Memory B cell (primary cell): ENCODE measurements at regions not wholly inside any gene's neighbourhood (a gene's known extent, or its start where the extent isn't known, plus 50 kb on each side); places are given as distances from the start of the nearest gene placed in this dataset.

Experiments used
- ATAC-seq: fragments of 150-1000 bp; cut with Tn5 transposase; 2 replicates; pipeline ENCODE4 v1.10.0; 2021; ENCODE audit warnings: low read depth, mild to moderate bottlenecking, moderate library complexity
- DNase-seq, 2 donors: peaks; one replicate each; pipeline ENCODE4 v3.0.0; 2022; ENCODE audit warnings: low spot score in 2 of 2
- H3K27ac Mint-ChIP-seq: one replicate; pipeline ENCODE4 v1.8.0; 2022; ENCODE audit warnings: mild to moderate bottlenecking, moderate library complexity, mixed read lengths
- H3K27me3 Mint-ChIP-seq: one replicate; pipeline ENCODE4 v1.8.0; 2022; ENCODE audit warnings: mixed read lengths
- H3K36me3 Mint-ChIP-seq: one replicate; pipeline ENCODE4 v1.8.0; 2022; ENCODE audit warnings: mild to moderate bottlenecking, mixed read lengths
- H3K4me1 Mint-ChIP-seq: one replicate; pipeline ENCODE4 v1.8.0; 2022; ENCODE audit warnings: mixed read lengths
- H3K4me3 Mint-ChIP-seq: one replicate; pipeline ENCODE4 v1.8.0; 2022; ENCODE audit warnings: mild to moderate bottlenecking, moderate library complexity, mixed read lengths
- H3K9me3 Mint-ChIP-seq: one replicate; pipeline ENCODE4 v1.8.0; 2022; ENCODE audit warnings: mixed read lengths

GRCh38 chr10:6912021-6912420, 331.9 kb upstream of the PRKCQ start:
- no peak for DNase-seq
- Mint-ChIP-seq H3K27ac (no peak overlapping the region), H3K36me3 (no peaks in the 10 kb centered on the region), H3K4me3 (no peak overlapping the region), H3K9me3 (peaks cover 4% of the 10 kb centered on the region), H3K4me1 (peaks cover 6% of the 10 kb centered on the region), H3K27me3 (no peaks in the 10 kb centered on the region)
- ATAC-seq, result no peak

- DNase-seq (no peak), ATAC-seq (no peak)
- Mint-ChIP-seq H3K4me3 (no peak overlapping the region), H3K4me1 (no peaks in the 10 kb centered on the region), H3K27me3 (peaks cover 2% of the 10 kb centered on the region), H3K9me3 (peaks cover 6% of the 10 kb centered on the region), H3K36me3 (peaks cover 4% of the 10 kb centered on the region), H3K27ac (no peak overlapping the region)
Measured at GRCh38 chr10:6909905-6910560, 330.0 kb upstream of the PRKCQ start.

GRCh38 chr10:6907877-6908530, 327.9 kb upstream of the PRKCQ start:
- Mint-ChIP-seq H3K27ac (no peak overlapping the region), H3K36me3 (peaks cover 4% of the 10 kb centered on the region), H3K27me3 (peaks cover 2% of the 10 kb centered on the region), H3K9me3 (peaks cover 6% of the 10 kb centered on the region), H3K4me1 (no peaks in the 10 kb centered on the region), H3K4me3 (no peak overlapping the region)
- no peak for ATAC-seq
- no peak for DNase-seq

- H3K27ac Mint-ChIP-seq, result no peak overlapping the region
- no peaks in the 10 kb centered on the region for H3K36me3 Mint-ChIP-seq
- H3K27me3 Mint-ChIP-seq, result peaks cover 9% of the 10 kb centered on the region
- no peak for ATAC-seq
- DNase-seq, result no peak
- H3K4me1 Mint-ChIP-seq, result no peaks in the 10 kb centered on the region
- H3K4me3 Mint-ChIP-seq, result no peak overlapping the region
- no peaks in the 10 kb centered on the region for H3K9me3 Mint-ChIP-seq
Measured at GRCh38 chr10:6894405-6894804, 314.3 kb upstream of the PRKCQ start.

- Mint-ChIP-seq H3K9me3 (no peaks in the 10 kb centered on the region), H3K4me1 (no peaks in the 10 kb centered on the region), H3K4me3 (no peak overlapping the region), H3K27ac (no peak overlapping the region), H3K27me3 (peaks cover 9% of the 10 kb centered on the region), H3K36me3 (no peaks in the 10 kb centered on the region)
- no peak for ATAC-seq
- DNase-seq, result no peak
Measured at GRCh38 chr10:6892864-6893263, 312.8 kb upstream of the PRKCQ start.

- no peak for ATAC-seq
- Mint-ChIP-seq H3K9me3 (no peaks in the 10 kb centered on the region), H3K27me3 (peaks cover 9% of the 10 kb centered on the region), H3K36me3 (no peaks in the 10 kb centered on the region), H3K4me3 (no peak overlapping the region), H3K27ac (no peak overlapping the region), H3K4me1 (no peaks in the 10 kb centered on the region)
- DNase-seq, result no peak
Measured at GRCh38 chr10:6891924-6892323, 311.8 kb upstream of the PRKCQ start.

- H3K9me3 Mint-ChIP-seq, result no peaks in the 10 kb centered on the region
- no peak overlapping the region for H3K4me3 Mint-ChIP-seq
- peaks cover 6% of the 10 kb centered on the region for H3K27me3 Mint-ChIP-seq
- H3K4me1 Mint-ChIP-seq, result peaks cover 7% of the 10 kb centered on the region
- H3K27ac Mint-ChIP-seq, result no peak overlapping the region
- no peaks in the 10 kb centered on the region for H3K36me3 Mint-ChIP-seq
- ATAC-seq, result no peak
- DNase-seq, result no peak
Measured at GRCh38 chr10:6889718-6890117, 309.6 kb upstream of the PRKCQ start.

- ATAC-seq, result no peak
- no peak for DNase-seq
- Mint-ChIP-seq H3K9me3 (no peaks in the 10 kb centered on the region), H3K4me3 (no peak overlapping the region), H3K36me3 (no peaks in the 10 kb centered on the region), H3K4me1 (peaks cover 12% of the 10 kb centered on the region), H3K27me3 (peaks cover 1% of the 10 kb centered on the region), H3K27ac (no peak overlapping the region)
Measured at GRCh38 chr10:6888434-6888833, 308.4 kb upstream of the PRKCQ start.

- DNase-seq (no peak), ATAC-seq (no peak)
- no peak overlapping the region for H3K27ac Mint-ChIP-seq
- H3K36me3 Mint-ChIP-seq, result no peaks in the 10 kb centered on the region
- H3K4me3 Mint-ChIP-seq, result no peak overlapping the region
- no peaks in the 10 kb centered on the region for H3K9me3 Mint-ChIP-seq
- no peaks in the 10 kb centered on the region for H3K27me3 Mint-ChIP-seq
- peaks cover 12% of the 10 kb centered on the region for H3K4me1 Mint-ChIP-seq
Measured at GRCh38 chr10:6885284-6885683, 305.2 kb upstream of the PRKCQ start.

GRCh38 chr10:6881987-6882386, 301.9 kb upstream of the PRKCQ start:
- DNase-seq (no peak), ATAC-seq (no peak)
- H3K36me3 Mint-ChIP-seq, result no peaks in the 10 kb centered on the region
- H3K27me3 Mint-ChIP-seq, result peaks cover 4% of the 10 kb centered on the region
- H3K27ac Mint-ChIP-seq, result no peak overlapping the region
- H3K9me3 Mint-ChIP-seq, result no peaks in the 10 kb centered on the region
- peaks cover 12% of the 10 kb centered on the region for H3K4me1 Mint-ChIP-seq
- no peak overlapping the region for H3K4me3 Mint-ChIP-seq

- Mint-ChIP-seq H3K9me3 (no peaks in the 10 kb centered on the region), H3K27me3 (peaks cover 13% of the 10 kb centered on the region), H3K4me3 (no peak overlapping the region), H3K27ac (no peak overlapping the region), H3K4me1 (no peaks in the 10 kb centered on the region), H3K36me3 (no peaks in the 10 kb centered on the region)
- ATAC-seq (no peak), DNase-seq (no peak)
Measured at GRCh38 chr10:6877722-6878392, 297.8 kb upstream of the PRKCQ start.

GRCh38 chr10:6877336-6877721, 297.3 kb upstream of the PRKCQ start:
- Mint-ChIP-seq H3K4me3 (no peak overlapping the region), H3K27ac (no peak overlapping the region), H3K36me3 (no peaks in the 10 kb centered on the region), H3K9me3 (no peaks in the 10 kb centered on the region), H3K27me3 (peaks cover 13% of the 10 kb centered on the region), H3K4me1 (no peaks in the 10 kb centered on the region)
- DNase-seq (no peak), ATAC-seq (no peak)

GRCh38 chr10:6875269-6875865, 295.3 kb upstream of the PRKCQ start:
- H3K27ac Mint-ChIP-seq, result no peak overlapping the region
- H3K27me3 Mint-ChIP-seq, result peaks cover 16% of the 10 kb centered on the region

GRCh38 chr10:6871128-6871527, 291.1 kb upstream of the PRKCQ start:
- DNase-seq, result no peak
- H3K4me1 Mint-ChIP-seq, result peaks cover 4% of the 10 kb centered on the region
- peaks cover 12% of the 10 kb centered on the region for H3K27me3 Mint-ChIP-seq
- peaks cover 2% of the 10 kb centered on the region for H3K9me3 Mint-ChIP-seq
- H3K36me3 Mint-ChIP-seq, result no peaks in the 10 kb centered on the region
- no peak overlapping the region for H3K27ac Mint-ChIP-seq
- no peak overlapping the region for H3K4me3 Mint-ChIP-seq
- no peak for ATAC-seq

More at GRCh38 chr10:6875269-6875865, 295.3 kb upstream of the PRKCQ start:
- ATAC-seq, result no peak
- Mint-ChIP-seq H3K9me3 (no peaks in the 10 kb centered on the region), H3K4me1 (no peaks in the 10 kb centered on the region), H3K36me3 (no peaks in the 10 kb centered on the region), H3K4me3 (no peak overlapping the region)
- DNase-seq, result no peak
